Stimulated activated naive CD8-positive, alpha-beta T cell treated with anti-CD3 and anti-CD28 coated beads, Interleukin-15, Interleukin-2, amounts not matched to agents 100 U/mL and 50 U/mL, for 24 hours (primary cell): ENCODE measurements at regions not wholly inside any gene's neighbourhood (a gene's known extent, or its start where the extent isn't known, plus 50 kb on each side); places are given as distances from the start of the nearest gene placed in this dataset.
"Not testable (repeated sequence)": the region's sequence is repeated elsewhere in the genome, so short reads cannot be mapped to it uniquely, and the experiment has no call there.

ENCODE experiments used
- ATAC-seq: fragments of 150-1000 bp; cut with Tn5 transposase; one replicate; pipeline ENCODE4 v1.10.0; 2021
- DNase-seq: peaks from one replicate; pipeline ENCODE4 v3.0.0; 2021

DNA sequence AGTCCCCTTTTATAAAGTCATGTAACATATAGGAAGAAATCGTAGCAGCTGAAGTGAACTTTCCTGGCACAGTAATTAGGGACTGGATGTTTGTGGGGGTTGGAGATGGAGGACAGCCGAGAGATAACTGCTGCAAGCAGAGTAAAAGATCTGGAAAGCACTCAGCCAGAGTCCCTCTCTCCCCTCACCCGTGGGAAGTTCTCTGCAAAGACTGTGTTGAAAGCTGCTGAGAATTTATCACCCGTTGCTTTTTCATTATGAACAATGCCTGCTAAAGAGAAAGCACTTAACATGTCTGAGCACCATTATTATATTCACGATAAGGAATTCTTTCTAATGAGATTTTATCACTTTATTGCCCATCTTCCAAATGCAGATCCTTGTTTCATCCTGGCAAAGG lies 248.8 kb downstream of the SHOX2 start:
- no peak for DNase-seq
- no peak for ATAC-seq

DNA sequence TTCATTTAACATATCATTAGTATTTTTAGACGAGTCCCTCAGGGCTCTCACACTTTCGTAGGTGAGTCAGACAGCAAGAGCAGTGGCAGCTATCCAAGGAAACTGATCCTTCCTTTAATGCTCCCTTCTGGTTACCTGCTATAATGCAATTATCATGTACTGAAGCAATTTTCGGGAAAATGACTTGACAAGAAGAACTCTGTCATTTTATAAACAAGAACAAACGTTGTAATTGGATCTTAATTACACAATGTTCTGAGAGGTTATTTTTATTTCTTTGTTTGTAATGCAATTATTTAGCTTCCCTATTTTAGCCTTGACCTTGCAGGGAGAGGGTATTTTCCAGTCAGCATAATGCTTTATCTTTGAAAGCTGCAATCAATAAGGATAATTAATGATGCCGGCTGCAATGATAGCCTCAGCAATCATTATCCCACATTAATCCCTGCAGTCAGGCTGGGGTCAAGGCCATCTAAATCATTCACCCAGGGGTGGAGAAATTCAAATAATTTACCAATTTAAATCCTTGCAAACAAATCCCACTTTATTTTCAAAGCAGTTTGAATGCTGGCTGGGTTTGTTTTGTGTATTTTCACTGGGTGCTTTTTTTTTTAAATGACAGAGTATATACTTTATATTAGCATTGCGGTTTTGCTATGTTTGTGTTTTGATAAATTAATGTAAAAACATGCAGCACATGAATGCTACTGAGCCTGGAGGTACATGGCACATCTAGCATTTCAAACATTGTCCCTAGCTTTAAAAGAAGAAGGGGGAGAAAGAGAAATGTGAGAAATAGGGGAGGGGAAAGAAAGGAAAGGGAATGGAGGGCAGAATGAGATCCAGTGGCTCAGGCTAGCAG lies 249.9 kb downstream of the SHOX2 start:
- DNase-seq (no peak), ATAC-seq (no peak)

DNA sequence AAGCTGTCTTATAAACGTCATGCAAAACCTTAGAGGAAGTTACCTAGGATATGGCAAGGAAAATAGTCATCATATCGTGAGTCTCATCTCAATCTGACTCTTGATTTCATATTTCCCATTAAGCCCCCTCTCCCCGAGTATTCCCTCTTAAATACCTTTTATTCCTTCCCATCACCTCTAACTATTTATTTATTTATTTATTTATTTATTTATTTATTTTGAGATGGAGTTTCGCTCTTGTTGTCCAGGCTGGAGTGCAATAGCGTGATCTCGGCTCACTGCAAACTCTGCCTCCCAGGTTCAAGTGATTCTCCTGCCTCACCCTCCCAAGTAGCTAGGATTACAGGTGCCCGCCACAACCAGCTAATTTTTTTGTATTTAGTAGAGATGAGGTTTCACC lies 260.4 kb downstream of the SHOX2 start:
- ATAC-seq, DNase-seq: not testable (repeated sequence)

DNA sequence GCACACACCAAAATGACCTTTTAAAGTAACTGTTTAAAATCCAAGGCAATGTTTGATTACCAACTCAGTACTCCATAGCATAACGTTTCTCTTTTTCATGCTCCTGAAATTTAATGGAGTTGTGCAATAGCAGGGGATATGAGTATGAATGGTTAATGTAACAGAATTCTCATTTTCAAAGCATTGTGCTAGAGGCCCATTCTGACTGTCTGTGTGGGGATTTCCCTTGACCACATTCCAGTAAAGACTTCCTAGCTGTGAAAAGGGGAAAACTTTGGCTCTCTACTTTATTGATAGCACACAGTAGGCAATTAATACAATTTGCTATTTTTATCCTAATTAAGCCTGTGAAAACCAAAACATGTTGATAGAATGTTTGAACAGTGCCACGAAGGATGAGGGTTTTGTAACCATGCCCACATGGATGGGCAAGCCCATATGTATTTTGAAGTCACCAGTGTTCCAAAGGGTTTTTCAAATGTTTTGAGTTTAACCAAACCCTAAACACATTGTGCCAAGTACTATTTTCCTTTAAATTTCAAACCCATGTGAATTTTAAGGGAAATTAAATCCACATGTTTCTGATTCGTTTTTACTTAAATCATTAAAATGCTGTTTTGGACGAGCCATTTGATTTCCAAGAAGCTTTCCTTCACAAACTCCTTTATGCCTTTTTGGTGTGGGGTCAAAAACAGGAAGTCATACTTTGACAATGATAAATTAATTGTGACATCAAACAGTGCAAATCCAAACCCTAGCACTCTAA lies 261.2 kb downstream of the SHOX2 start:
- no peak for DNase-seq
- ATAC-seq: no peak

DNA sequence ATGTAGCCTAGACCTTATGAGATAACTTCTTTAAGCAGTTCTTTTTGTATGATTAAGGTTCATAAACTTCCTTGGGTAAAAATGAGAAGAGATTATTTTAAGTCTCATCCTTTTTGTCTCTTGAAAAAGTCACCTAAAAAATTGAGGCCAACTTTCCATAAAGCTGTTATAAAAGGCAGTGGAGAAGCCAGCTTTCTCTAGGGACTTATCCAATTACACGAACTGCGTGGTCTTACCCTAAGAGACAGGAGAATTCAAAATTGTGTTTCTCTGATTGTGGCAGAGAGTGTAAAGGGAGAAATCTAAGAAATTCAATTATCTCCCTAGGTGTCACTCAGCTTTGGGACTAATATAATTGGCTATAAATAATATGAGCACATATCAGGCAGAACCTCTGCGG lies 262.0 kb downstream of the SHOX2 start:
- DNase-seq: no peak
- ATAC-seq: no peak

DNA sequence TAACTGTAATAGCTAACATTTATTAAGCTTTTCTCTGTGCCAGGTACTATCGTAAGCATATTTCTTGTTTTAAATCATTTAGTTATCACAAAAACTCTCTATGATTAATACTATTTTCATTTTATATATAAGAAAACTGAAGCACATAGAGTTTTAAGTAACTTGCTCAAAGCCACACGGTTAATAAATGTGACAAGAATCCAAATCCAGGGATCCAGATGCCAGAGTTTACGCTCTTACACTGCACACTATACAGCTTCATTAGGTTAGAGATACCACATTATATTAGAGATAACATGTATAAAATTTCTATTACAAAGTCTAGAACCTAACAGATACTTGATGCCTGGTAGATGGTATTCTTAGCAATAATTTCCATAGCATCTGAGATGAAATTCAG lies 265.2 kb downstream of the SHOX2 start:
- no peak for ATAC-seq
- no peak for DNase-seq

DNA sequence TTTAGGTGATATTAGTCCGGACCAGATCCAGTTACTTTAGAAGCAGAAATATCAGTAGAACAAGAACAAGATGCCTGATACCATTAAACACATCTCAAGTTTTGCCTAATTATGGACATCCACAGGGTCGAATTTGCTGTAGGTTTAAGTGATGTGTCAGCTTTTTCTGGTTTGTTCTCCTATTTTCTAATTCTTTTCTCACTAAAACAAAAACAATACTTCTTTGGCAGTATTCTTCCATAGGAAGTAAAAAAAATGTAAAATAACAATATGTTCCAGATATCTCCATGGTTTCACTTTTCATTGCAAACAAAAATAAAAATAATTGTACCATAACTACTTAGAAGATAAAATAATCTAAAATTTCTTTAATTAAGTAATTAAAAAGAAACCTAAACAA lies 265.7 kb downstream of the SHOX2 start:
- ATAC-seq (no peak), DNase-seq (no peak)

DNA sequence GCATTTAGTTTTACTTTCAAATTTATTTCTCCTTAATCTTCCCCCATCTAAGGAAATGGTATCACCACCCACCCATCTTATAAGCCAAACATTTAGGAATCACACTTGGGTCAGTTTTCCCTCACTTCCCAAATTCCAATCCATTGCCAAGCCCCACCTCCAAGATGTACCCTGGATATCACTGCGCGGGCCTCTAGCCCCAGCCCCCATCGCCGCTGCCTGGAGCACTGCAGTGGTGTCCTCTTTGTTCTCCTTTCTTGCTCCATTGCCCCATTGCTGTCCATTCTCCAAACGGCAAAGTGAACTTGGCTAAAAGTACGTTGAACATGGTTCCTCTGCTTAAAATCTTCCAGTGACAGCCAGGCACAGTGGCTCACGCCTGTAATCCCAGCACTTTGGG lies 267.8 kb downstream of the SHOX2 start:
- DNase-seq (no peak), ATAC-seq (no peak)

DNA sequence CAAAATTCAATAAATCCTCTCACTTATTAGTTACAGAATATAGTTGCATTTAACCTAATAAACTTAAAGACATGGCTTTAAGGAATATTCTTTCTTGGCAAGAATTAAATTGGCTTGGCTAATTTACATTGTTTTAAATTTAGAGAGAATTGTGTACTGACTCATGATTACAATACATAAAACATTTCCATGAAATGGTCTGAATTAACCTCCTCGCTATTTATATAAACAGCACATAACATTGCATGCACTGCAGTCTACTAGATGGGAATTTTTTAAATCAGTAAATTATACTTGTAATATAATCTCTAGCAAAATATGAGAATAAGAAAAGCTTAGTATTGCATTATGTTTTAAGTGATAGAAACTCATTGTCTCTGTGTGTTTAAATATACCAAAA lies 268.9 kb downstream of the SHOX2 start:
- ATAC-seq: no peak
- no peak for DNase-seq

DNA sequence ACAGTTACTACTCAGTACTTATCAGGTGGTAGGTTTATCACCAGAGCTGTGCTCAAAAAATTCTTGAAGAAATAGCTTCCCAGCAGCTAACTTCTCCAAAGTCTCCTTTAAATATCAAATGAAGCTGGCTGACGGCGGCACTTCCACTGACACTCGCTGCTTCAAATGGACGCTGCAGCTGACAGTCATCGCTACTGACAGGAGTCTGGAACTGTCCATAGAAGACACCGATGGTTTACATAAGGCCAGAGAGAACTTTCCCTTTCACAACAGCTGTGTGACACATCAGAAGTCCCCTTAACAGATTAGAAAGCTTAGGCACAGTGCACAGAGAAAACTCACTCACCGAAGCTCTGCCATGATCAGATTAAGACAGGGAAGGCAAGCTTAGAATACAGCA lies 270.2 kb downstream of the SHOX2 start:
- ATAC-seq (no peak), DNase-seq (no peak)

DNA sequence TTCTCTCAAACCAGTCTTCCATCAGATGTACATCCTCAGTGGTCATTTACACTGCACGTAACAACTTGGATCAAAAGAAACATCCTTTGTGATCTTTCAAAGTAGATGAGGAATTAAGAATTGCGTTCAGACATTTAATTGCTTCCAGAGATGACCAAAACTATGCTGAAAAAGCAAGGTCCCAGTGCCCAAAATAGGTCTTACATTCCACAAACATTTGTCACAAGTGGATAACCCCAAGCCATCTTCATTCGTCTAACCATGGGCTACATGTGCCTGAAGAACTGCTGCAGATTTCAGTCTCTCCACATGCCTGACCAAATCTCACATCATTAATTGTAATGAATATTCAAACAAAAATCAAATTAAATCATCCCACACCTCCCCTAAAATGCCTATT lies 273.6 kb downstream of the SHOX2 start:
- ATAC-seq (no peak), DNase-seq (no peak)

DNA sequence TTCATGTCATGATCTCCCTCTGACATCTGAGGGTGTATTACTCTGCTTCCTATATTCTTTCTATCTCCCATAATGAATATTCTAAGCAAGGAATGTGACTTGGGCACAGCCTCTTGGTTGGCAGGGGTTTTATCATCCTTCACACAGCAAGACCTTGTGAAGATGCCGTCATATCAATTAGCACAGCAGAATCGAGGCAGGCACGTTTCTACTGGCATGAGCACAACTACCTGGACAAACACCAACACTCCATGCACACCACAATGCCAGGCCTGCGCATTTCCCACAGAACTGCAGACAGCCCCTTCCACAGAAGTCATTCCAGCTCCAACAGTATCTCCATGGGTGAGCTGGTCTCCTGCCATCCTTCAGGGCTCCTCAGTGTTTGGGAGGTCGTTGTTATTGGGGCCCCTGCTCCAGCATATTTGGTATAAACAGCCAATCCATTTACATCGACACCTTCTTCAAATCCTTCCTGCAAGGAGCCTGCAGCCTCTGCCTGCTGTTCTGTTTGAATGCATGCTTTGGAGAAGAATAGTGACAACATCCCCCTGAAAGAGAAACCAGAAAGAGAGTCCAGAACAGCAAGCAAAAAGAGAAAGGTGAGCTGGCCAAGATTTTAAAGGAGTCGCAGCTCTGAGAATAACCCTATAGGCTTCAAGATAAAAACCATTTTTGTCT lies 275.5 kb downstream of the SHOX2 start:
- DNase-seq (no peak), ATAC-seq (no peak)

DNA sequence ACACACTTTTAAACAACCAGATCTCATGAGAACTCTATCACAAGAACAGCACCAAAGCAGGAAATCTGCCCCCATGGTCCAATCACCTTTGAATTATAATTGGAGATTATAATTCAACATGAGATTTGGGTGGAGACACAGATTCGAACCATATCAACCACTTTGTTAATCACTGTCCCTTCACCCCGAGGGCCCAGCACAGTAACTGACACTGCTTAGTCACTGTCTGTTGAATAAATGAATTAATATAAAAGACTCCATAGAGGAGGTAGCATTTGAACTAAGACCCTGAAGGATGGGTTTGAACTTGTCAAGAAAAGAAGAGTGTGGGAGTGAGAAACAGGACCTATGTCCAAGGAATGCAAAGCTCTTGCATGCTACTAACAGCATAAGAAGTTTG lies 276.4 kb downstream of the SHOX2 start:
- DNase-seq: no peak

DNA sequence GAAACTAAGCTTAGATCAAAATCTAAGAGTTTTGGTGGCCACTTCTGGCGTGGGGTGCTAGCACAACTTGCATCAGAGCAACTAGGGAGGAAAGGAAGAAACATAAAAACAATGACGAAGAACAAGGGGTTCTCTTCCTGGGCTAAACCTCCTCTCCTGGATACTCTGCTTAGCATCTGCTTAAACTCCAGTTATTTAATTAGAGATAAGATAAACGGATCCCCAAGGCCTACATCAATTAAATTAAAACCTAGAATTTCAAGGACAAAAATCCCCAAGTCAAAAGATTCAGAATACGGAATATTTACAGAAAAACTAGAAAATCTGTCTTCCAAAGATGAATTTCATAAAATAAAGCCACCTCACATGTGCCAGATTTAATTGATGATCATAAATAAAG lies 281.9 kb downstream of the SHOX2 start:
- ATAC-seq (no peak), DNase-seq (no peak)

More for the DNA sequence above, 276.4 kb downstream of the SHOX2 start:
- no peak for ATAC-seq

DNA sequence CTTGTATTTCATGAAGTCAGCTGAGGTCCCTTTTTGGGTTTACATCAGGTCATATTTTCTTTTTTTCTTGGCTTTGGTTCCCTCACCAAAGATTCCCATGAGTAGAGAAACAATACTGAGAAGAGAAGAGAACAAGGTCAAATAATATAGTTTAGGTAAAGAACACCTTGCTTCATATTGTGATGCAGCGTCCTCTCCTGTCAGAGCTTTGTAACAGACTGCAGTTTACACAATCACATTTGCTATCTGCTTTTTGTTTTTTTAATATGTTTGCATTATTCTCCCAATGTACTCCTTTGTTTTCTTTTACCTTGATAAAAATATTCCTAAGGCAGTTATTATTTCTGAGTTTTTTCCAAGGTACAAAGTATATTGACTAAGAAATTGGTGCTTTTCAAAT lies 283.2 kb downstream of the SHOX2 start:
- DNase-seq: no peak
- no peak for ATAC-seq

DNA sequence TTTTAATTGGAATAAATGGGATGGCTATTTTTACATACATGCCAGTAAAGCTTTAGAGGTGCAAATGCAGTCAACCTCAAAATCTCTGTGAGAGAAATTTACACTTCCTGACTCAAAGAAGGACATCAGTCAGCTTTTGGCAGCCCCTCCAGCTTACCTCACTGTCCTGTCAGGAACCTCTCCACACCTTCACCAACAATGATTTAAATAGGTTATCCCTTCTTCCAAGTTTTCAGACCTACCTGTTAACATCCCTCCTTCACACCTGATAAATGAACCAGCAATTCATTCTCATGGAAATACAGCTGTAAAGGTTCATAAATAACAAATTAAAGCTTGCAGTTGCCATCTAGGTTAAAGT lies 286.1 kb downstream of the SHOX2 start:
- ATAC-seq: no peak
- DNase-seq: no peak

DNA sequence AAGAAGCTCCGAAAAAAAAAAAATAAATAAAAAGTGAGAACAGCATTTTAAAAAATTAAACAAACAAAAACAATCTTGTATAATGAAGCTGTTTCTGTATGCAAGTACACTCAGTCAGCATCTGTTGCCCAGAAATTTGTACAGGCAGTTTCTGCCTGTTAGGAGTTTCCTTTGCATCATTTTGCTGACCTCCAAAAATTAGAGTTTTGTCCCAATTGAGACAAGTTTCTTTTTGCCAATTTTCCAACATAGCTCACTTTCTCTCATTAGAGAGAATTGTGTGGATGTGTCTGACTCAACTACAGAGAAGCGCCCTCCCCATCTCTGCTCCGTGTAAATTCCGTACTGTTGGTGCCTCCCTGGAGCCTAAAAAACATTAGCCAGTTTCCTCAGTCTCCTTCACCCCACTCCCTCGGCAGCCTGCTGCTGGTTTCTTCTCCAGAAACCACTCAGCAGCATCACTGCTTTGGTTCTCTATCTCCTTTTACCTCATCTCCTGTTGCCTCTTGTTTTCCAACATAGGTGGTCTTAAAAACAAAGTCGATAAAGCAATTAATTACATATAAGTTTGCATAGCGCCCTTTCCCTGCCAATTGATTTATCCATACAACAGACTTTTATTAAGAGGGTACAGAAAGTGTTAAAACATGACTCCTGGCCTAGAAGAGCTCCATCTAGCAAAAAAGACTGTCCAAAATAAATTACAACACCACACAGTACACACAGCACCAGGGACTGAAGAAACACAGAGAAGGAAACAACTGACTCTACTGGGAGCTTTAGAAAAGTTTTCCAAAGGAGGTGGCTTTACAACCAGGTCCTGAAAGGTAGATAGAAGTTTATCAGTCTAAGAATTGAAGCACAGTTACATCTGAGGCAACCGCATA lies 286.7 kb downstream of the SHOX2 start:
- DNase-seq: no peak
- ATAC-seq: no peak

DNA sequence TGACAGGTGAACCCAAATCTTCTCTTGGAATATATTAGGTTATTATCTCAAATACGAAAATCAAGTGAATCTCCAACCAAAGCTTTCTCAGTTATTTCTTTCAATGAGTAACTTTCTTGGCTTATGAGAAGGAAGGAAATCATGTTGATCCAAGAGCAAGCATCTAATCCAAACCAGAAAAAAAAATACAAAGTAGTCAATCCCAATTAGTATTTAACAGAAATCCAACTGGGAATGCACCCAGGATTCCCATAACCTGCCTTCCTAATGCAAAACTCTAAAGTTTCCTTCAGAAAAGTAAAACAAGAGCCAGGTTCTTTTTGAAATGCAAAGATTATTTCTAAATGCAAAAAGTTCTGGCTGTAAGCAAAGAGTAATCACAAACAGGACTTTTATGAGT lies 289.3 kb downstream of the SHOX2 start:
- no peak for DNase-seq
- ATAC-seq: no peak

DNA sequence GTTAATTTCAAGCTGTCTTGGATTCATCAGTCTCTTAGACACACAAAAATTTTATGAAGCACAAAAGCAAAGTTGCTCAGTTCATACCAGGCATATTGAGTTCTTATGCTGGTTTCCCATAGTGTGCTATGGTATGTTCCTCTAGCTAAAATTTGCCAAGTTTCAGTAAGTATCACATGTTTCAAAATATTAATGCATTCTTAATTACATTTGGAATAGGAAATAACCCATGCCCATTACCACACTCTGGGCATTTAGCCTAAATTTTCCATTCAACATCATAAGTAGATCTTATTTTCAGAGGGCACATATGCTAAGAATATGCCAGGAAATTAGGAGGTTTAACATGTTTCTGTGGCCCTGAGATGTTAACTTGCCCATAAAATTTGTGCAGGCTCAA lies 289.9 kb downstream of the SHOX2 start:
- ATAC-seq (no peak), DNase-seq (no peak)

DNA sequence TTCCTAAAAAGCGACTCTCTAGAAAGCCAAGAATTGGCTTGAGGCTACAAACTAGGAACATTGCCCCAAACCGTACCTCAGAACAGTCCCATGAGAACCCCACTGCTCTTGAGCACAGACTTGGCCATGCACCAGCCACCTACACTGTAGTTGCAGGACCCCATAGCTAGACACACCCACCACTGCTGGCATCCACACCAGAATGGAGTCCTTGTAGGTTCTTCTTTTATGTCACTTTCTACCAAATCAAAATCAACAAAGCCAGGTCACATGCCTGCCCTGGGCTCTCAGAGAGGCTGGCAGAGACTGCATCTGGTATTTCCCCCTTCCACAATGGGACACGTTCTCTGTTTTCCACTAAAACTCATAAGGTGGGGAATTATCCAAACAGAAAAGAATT lies 290.5 kb downstream of the SHOX2 start:
- no peak for ATAC-seq
- no peak for DNase-seq

DNA sequence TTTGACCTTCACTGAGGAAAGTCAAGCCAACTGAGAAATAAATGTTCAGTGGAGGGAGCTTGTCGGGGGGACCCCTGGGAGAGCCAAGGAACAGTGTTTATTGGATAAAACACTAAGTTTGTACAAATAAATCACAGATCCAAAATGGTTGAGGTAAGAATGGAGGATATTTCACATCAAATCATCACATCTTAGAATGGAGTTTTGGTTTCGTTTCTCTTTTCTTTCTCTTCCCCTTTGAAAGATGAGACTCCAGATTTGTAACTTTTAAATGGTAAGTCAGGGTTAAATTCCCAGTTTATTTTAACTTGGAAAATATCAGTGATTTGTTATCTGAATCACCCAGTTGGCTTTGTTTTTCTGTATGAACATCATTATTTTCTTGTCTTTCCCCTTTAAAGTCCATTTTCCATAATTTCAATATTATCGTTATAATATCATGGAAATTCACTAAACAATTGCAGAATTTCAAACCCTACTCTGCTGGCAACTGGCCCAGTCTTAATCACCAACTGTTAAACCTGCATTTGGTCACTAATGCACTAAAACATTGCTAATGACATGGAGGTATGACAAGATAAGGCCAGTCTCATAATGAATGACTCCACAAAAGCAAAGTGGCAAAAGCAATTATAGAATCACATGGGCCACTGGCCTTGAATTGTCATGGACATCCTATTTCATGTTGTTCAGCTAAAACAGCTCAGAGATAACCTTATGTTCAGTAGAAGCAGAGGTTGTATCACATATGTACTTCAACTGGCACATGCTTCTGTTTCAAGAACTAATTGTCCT lies 295.1 kb downstream of the SHOX2 start:
- ATAC-seq (no peak), DNase-seq (no peak)
